ENCODE measurements at regions not wholly inside any gene's neighbourhood (a gene's known extent, or its start where the extent isn't known, plus 50 kb on each side); places are given as distances from the start of the nearest gene placed in this dataset.
"Not testable (repeated sequence)": the region's sequence is repeated elsewhere in the genome, so short reads cannot be mapped to it uniquely, and the experiment has no call there.

DNA sequence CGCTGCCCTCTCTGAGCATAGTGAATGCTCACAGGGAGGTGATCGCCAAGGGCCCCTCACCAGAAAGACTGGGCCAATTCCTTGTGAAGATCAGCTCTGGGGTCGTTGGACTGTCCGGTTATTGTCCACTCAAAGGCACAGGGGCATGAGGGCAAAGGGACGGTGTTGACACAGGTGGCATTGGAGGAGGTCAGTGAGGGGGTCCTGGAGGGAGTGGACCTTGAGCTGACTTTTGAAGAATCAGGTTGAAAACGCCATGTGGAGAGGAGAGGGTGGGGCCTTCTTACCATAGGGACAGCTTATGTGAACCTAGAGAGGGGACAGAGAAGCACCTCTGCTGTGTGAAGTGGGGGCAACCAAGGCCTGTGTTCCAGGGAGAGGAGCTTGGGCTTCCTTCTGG is 131.5 kb downstream of the TFCP2L1 start:
- FAIRE-seq (no peak), DNase-seq (ENCODE audit: extremely low spot score, insufficient read length, low read depth) (no peak)

- DNase-seq (ENCODE audit: extremely low spot score, insufficient read length, low read depth) (no peak), FAIRE-seq (no peak)
Observed at GRCh38 chr2:121155502-121156056, 129.4 kb downstream of the TFCP2L1 start.

- not testable (repeated sequence) for DNase-seq (ENCODE audit: extremely low spot score, insufficient read length, low read depth); FAIRE-seq
Observed at GRCh38 chr2:121157481-121157880, 127.5 kb downstream of the TFCP2L1 start.

GRCh38 chr2:121159291-121160071 is 125.5 kb downstream of the TFCP2L1 start:
- no peak for FAIRE-seq
- DNase-seq (ENCODE audit: extremely low spot score, insufficient read length, low read depth), result no peak

- FAIRE-seq (no peak), DNase-seq (ENCODE audit: extremely low spot score, insufficient read length, low read depth) (no peak)
Observed at GRCh38 chr2:121160366-121160765, 124.6 kb downstream of the TFCP2L1 start.

DNA sequence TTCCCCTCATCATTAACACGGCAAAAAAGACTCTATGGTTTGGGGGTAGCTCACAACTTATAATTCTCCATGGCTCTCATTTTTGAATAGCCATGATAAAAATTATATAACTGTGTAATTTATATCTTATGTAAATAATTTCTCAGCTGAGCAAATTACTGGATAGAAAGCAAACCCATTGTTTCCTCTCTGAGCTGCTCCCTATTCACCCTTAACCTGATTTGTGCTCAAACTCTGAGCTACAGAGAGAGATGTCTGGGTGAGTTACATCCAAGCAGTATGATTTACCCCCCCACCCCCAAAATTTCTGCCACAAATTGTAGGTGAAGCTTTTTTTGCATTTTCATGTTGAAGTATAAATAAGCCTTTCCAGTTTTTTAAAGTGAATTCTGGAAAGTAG is 123.7 kb downstream of the TFCP2L1 start:
- no peak for DNase-seq (ENCODE audit: extremely low spot score, insufficient read length, low read depth)

GRCh38 chr2:121162893-121163292 is 122.1 kb downstream of the TFCP2L1 start:
- FAIRE-seq, result no peak
- DNase-seq (ENCODE audit: extremely low spot score, insufficient read length, low read depth), result no peak

More for the DNA sequence above, 123.7 kb downstream of the TFCP2L1 start:
- no peak for FAIRE-seq

GRCh38 chr2:121164042-121164441 is 121.0 kb downstream of the TFCP2L1 start:
- FAIRE-seq (no peak), DNase-seq (ENCODE audit: extremely low spot score, insufficient read length, low read depth) (no peak)

DNA sequence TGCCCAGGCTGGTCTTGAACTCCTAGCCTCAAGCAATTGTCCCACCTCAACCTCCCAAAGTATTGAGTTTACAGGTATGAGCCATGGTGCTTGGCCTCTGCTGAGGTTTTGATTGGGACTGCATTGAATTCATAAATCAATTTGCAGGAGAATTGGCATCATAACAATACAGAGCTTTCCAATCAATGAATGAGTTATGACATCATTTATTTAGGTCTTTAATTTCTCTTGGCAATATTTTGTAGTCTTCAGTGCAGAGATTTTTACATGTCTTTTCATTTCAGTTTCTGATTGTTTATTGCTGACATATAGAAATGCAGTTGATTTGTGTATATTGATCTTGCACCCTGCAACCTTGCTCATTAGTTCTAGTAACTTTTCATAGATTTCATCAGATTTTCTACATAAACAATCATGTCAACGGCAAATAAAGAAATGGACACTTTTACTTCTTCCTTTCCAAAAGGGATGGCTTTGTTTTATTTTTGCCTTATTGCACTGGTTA is 119.9 kb downstream of the TFCP2L1 start:
- FAIRE-seq (no peak), DNase-seq (ENCODE audit: extremely low spot score, insufficient read length, low read depth) (no peak)

Measured in GM18507 (cell line).